Thoracic aorta (tissue), 2 donors: ENCODE measurements at regions not wholly inside any gene's neighbourhood (a gene's known extent, or its start where the extent isn't known, plus 50 kb on each side); places are given as distances from the start of the nearest gene placed in this dataset.
A peak's percentile ranks its signal among the peaks of the same experiment; 100 is the strongest.

Experiments used
- ATAC-seq: fragments of 150-250 bp; one replicate; pipeline ENCODE4 v1.8.0; 2017; ENCODE audit warnings: low read depth; ENCODE audit not compliant: insufficient number of reproducible peaks, low FRiP score
- DNase-seq: peaks from one replicate; pipeline ENCODE4 v3.0.0-alpha.2; 2020; ENCODE audit warnings: low spot score
- H3K27ac ChIP-seq, 2 donors: fragments of 200-600 bp; sonication (generic); 1 replicate in 1 of 2; 2 replicates in 1 of 2; pipeline ENCODE4 v1.5.1; 2016; ENCODE audit warnings: mild to moderate bottlenecking in 2 of 2, moderate library complexity in 2 of 2
- H3K27me3 ChIP-seq: fragments of 200-600 bp; sonication (generic); replicated peaks from 2 replicates; pipeline ENCODE4 v1.6.0; 2016; ENCODE audit warnings: mild to moderate bottlenecking; ENCODE audit not compliant: insufficient read depth
- H3K36me3 ChIP-seq: fragments of 200-600 bp; sonication (generic); one replicate; pipeline ENCODE4 v1.5.1; 2016
- H3K4me1 ChIP-seq, 2 donors: fragments of 200-600 bp; sonication (generic); 1 replicate in 1 of 2; 2 replicates in 1 of 2; pipeline versions ENCODE4 v1.5.1 to v1.6.0; 2016; ENCODE audit warnings: low read depth in 2 of 2, mild to moderate bottlenecking in 1 of 2; ENCODE audit not compliant: control insufficient read depth in 1 of 2
- H3K4me3 ChIP-seq: fragments of 200-600 bp; sonication (generic); 2 replicates; pipeline ENCODE4 v1.5.1; 2016; ENCODE audit warnings: mild to moderate bottlenecking
- H3K9me3 ChIP-seq: fragments of 200-600 bp; sonication (generic); 2 replicates; pipeline ENCODE4 v1.5.1; 2016
- TF ChIP-seq, protein P1 (sequence below): fragments of 200-600 bp; sonication (generic); IDR thresholded peaks from one replicate; pipeline ENCODE4 v1.5.1; 2019; ENCODE audit warnings: antibody characterized with exemption

DNA sequence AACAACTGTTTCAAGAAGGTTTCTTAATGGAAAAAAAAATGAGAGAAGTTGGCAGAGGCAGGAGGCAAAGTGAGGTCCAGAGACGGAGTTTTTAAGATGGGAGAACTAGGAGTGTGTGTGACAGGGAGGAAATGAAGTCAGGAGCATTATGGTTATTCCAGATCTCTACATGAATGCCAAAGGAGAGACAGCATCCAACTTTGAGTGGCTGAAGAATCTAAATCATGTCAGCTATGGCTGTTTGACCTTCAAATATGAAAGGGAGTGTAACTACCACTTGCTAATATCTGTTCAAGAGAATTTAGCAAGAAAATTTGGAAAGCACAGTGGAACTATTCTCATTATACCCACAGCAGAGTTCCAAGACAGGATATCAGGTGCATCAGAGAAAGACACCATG is 81.2 kb upstream of the CCBE1 start:
- Histone ChIP-seq H3K27ac (no peak overlapping the region), H3K36me3 (no peaks in the 10 kb centered on the region), H3K9me3 (no peaks in the 10 kb centered on the region), H3K4me3 (no peak overlapping the region), H3K27me3 (no peaks in the 10 kb centered on the region), H3K4me1 (no peaks in the 10 kb centered on the region)
- TF ChIP-seq, protein P1, sequence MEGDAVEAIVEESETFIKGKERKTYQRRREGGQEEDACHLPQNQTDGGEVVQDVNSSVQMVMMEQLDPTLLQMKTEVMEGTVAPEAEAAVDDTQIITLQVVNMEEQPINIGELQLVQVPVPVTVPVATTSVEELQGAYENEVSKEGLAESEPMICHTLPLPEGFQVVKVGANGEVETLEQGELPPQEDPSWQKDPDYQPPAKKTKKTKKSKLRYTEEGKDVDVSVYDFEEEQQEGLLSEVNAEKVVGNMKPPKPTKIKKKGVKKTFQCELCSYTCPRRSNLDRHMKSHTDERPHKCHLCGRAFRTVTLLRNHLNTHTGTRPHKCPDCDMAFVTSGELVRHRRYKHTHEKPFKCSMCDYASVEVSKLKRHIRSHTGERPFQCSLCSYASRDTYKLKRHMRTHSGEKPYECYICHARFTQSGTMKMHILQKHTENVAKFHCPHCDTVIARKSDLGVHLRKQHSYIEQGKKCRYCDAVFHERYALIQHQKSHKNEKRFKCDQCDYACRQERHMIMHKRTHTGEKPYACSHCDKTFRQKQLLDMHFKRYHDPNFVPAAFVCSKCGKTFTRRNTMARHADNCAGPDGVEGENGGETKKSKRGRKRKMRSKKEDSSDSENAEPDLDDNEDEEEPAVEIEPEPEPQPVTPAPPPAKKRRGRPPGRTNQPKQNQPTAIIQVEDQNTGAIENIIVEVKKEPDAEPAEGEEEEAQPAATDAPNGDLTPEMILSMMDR, result no peak
- ATAC-seq (no peak), DNase-seq (no peak)

DNA sequence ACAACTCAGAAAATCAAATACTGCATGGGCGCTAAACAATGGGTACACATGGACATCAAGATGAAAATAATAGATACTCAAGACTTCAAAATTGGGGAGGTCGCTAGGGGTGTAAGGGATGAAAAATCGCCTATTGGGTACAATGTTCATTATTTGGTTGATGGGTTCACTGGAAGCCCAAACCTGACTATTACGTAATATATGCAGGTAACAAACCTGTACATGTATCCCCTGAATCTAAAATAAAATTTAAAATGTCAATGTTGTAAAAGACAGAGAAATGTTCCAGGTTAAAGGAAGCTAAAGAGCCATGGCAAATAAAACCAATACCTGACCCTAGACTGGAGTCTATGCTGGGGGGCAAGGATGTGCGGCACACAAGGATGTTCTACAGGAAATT is 80.4 kb upstream of the CCBE1 start:
- TF ChIP-seq, protein P1, result no peak
- Histone ChIP-seq H3K27me3 (no peaks in the 10 kb centered on the region), H3K9me3 (no peaks in the 10 kb centered on the region), H3K4me3 (no peak overlapping the region), H3K27ac (no peak overlapping the region), H3K4me1 (no peaks in the 10 kb centered on the region), H3K36me3 (no peaks in the 10 kb centered on the region)
- DNase-seq (no peak), ATAC-seq (no peak)

DNA sequence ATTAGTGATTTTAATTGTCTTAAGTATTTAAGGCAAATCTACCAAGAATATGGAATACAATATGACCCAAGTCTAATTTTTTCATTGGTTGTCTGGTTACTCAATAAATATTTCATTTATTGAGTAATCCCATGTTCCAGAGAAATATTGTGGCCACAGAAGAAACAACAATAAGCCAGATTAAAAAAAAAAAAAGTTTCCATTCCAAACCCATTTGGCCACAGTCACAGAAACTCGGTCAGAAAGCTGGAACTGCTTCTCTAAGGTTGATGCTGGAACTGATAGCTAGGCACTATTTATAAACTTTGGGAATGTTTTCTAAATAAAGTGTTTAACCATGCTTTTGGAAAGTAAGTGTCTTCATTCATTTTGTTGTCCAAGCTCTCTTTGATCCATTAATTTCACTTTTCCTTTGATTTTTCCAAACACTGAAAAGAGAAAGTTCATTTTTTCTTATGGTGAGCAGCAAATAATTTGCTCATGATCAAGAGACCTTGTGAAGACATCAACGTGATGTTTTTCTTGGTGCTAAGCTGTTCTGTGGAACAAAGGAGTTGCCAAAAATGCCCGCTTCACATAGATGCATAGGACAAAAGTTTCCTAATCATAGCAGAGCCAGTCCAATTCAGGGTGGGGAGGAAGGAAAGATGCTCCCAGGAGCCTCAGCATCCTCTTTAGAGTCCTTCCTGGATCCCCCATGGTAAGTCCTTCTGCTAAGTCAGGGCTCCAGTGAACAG is 72.1 kb upstream of the CCBE1 start:
- TF ChIP-seq, protein P1, result no peak
- no peak overlapping the region for H3K27ac ChIP-seq
- ATAC-seq, result peak; percentile 73

DNA sequence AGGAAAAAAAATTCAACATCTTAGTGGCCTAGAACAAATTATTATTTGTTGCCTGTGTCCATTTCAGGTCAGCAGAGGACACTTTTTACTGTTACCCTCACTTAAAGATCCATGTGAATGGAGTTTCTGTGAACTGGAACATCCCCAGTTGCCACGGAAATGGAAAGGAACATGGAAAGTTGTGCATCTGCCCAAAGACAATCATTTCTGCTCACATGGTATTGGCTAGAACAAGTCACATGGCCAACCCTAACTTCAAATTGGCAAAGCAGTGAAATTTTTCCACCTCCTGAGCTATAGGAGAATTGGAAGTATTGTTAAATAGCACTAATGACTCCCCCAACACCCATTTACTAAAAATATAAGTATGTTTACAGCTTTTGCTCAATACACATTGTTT is 71.2 kb upstream of the CCBE1 start:
- no peaks in the 10 kb centered on the region for H3K9me3 ChIP-seq
- H3K4me1 ChIP-seq, result peaks cover 0 to 17% of the 10 kb centered on the region in 2 donors
- DNase-seq (no peak), ATAC-seq (no peak)
- H3K27me3 ChIP-seq, result no peaks in the 10 kb centered on the region
- H3K27ac ChIP-seq, result no peak overlapping the region
- TF ChIP-seq, protein P1, result no peak
- H3K36me3 ChIP-seq, result no peaks in the 10 kb centered on the region
- H3K4me3 ChIP-seq, result no peak overlapping the region

More for the DNA sequence above, 72.1 kb upstream of the CCBE1 start:
- no peaks in the 10 kb centered on the region for H3K36me3 ChIP-seq
- H3K9me3 ChIP-seq, result no peaks in the 10 kb centered on the region
- DNase-seq, result no peak
- H3K4me3 ChIP-seq, result peak overlapping the region; percentile 3
- peaks cover 0 to 17% of the 10 kb centered on the region in 2 donors for H3K4me1 ChIP-seq
- H3K27me3 ChIP-seq, result no peaks in the 10 kb centered on the region

DNA sequence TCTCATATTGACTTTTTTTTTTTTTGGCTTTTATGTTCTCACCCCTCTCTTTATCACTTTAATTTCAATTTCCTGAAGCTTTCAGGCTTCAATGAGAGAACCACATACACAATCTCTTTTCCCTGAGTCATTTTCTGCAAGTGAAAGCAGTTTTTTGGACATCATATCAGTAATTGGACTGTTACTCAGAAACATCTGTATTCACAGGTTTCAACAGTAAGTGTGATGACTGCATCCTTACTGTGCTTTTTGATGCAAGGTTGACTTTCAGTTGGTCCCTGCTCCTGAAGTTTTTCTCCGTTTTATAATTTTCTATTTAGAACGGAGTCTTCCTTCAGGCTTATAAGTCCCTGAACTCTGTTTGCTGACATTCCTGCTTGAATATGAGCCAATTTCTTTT is 70.5 kb upstream of the CCBE1 start:
- Histone ChIP-seq H3K4me3 (no peak overlapping the region), H3K36me3 (no peaks in the 10 kb centered on the region), H3K27ac (no peak overlapping the region), H3K27me3 (no peaks in the 10 kb centered on the region), H3K4me1 (peaks cover 0 to 17% of the 10 kb centered on the region in 2 donors), H3K9me3 (no peaks in the 10 kb centered on the region)
- TF ChIP-seq, protein P1, result no peak
- DNase-seq, result no peak
- ATAC-seq, result no peak
